Mesenchymal stem cell (in vitro differentiated cells and primary cell): ENCODE measurements at regions not wholly inside any gene's neighbourhood (a gene's known extent, or its start where the extent isn't known, plus 50 kb on each side); places are given as distances from the start of the nearest gene placed in this dataset.

Source experiments
- DNase-seq: peaks from one replicate; pipeline ENCODE4 v3.0.0-alpha.2; 2013
- H2AFZ ChIP-seq: one replicate; pipeline ENCODE4 v1.6.1; 2013; ENCODE audit warnings: low read depth, mild to moderate bottlenecking, control low read depth, inconsistent platforms, low read length, moderate library complexity
- H2AK5ac ChIP-seq: 2 replicates; pipeline ENCODE4 v1.6.1; 2013; ENCODE audit warnings: low read length, moderate library complexity, mild to moderate bottlenecking, inconsistent platforms; ENCODE audit not compliant: severe bottlenecking
- H2BK120ac ChIP-seq: one replicate; pipeline ENCODE4 v1.6.1; 2013; ENCODE audit warnings: low read depth, mild to moderate bottlenecking, inconsistent platforms, low read length, moderate library complexity
- H2BK12ac ChIP-seq, 2 experiments: one replicate each; pipeline ENCODE4 v1.6.1; 2013; ENCODE audit warnings: inconsistent platforms in 2 of 2, low read length in 2 of 2, mild to moderate bottlenecking in 2 of 2, moderate library complexity in 2 of 2, control low read depth in 1 of 2
- H2BK15ac ChIP-seq: one replicate; pipeline ENCODE4 v1.6.1; 2013; ENCODE audit warnings: mild to moderate bottlenecking, low read depth, inconsistent platforms; ENCODE audit not compliant: poor library complexity, severe bottlenecking
- H2BK5ac ChIP-seq: 2 replicates; pipeline ENCODE4 v1.6.1; 2013; ENCODE audit warnings: low read depth, mild to moderate bottlenecking, low read length, control low read depth, inconsistent platforms; ENCODE audit not compliant: poor library complexity, severe bottlenecking
- H3K14ac ChIP-seq, 2 experiments: one replicate each; pipeline ENCODE4 v1.6.1; 2013; ENCODE audit warnings: inconsistent platforms in 2 of 2, low read length in 2 of 2, control low read depth in 1 of 2, mild to moderate bottlenecking in 1 of 2, moderate library complexity in 1 of 2
- H3K18ac ChIP-seq, 2 experiments: one replicate each; pipeline ENCODE4 v1.6.1; 2013; ENCODE audit warnings: inconsistent platforms in 2 of 2, low read length in 2 of 2, control low read depth in 1 of 2, low read depth in 1 of 2, mild to moderate bottlenecking in 1 of 2
- H3K23ac ChIP-seq, 2 experiments: one replicate each; pipeline ENCODE4 v1.6.1; 2013; ENCODE audit warnings: inconsistent platforms in 2 of 2, low read length in 2 of 2, mild to moderate bottlenecking in 2 of 2, moderate library complexity in 2 of 2, control low read depth in 1 of 2
- H3K27ac ChIP-seq: 2 replicates; pipeline ENCODE4 v1.5.1; 2013; ENCODE audit warnings: mild to moderate bottlenecking, moderate library complexity, low read length, control low read depth, inconsistent platforms; ENCODE audit not compliant: poor library complexity, severe bottlenecking
- H3K27me3 ChIP-seq, 2 experiments: 2 replicates each; pipeline versions ENCODE4 v1.6.1 to v1.7.0; 2013; ENCODE audit warnings: low read length in 2 of 2, mild to moderate bottlenecking in 2 of 2, moderate library complexity in 2 of 2, control low read depth in 1 of 2, inconsistent platforms in 1 of 2; ENCODE audit not compliant: control insufficient read depth in 1 of 2, insufficient read depth in 1 of 2
- H3K36me3 ChIP-seq, 2 experiments: 2 replicates each; pipeline versions ENCODE4 v1.6.1 to v1.7.0; 2013; ENCODE audit warnings: low read length in 2 of 2, control low read depth in 1 of 2, inconsistent platforms in 1 of 2, low read depth in 1 of 2, mild to moderate bottlenecking in 1 of 2; ENCODE audit not compliant: insufficient read depth in 2 of 2, control insufficient read depth in 1 of 2
- H3K4ac ChIP-seq, 2 experiments: one replicate each; pipeline ENCODE4 v1.6.1; 2013; ENCODE audit warnings: inconsistent platforms in 2 of 2, low read length in 2 of 2, mild to moderate bottlenecking in 2 of 2, moderate library complexity in 2 of 2, control low read depth in 1 of 2, low read depth in 1 of 2
- H3K4me1 ChIP-seq: 2 replicates; pipeline ENCODE4 v1.6.1; 2013; ENCODE audit warnings: low read depth, low read length, control low read depth; ENCODE audit not compliant: control insufficient read depth, insufficient read depth
- H3K4me2 ChIP-seq: 2 replicates; pipeline ENCODE4 v1.6.1; 2013; ENCODE audit warnings: low read length, mild to moderate bottlenecking, inconsistent platforms; ENCODE audit not compliant: poor library complexity, severe bottlenecking
- H3K4me3 ChIP-seq, 2 experiments: 2 replicates each; pipeline versions ENCODE4 v1.5.1 to v1.7.0; 2013; ENCODE audit warnings: low read length in 2 of 2, mild to moderate bottlenecking in 2 of 2, control low read depth in 1 of 2, low read depth in 1 of 2; ENCODE audit not compliant: insufficient read depth in 1 of 2
- H3K79me1 ChIP-seq: replicated peaks from 2 replicates; pipeline ENCODE4 v1.6.1; 2013; ENCODE audit warnings: mild to moderate bottlenecking, control low read depth, low read length, inconsistent platforms; ENCODE audit not compliant: poor library complexity, severe bottlenecking
- H3K9ac ChIP-seq: 2 replicates; pipeline ENCODE4 v1.7.0; 2013; ENCODE audit warnings: mild to moderate bottlenecking, low read length, moderate library complexity
- H3K9me3 ChIP-seq: 2 replicates; pipeline ENCODE4 v1.7.0; 2013; ENCODE audit warnings: mild to moderate bottlenecking, low read length; ENCODE audit not compliant: control insufficient read depth
- H4K8ac ChIP-seq: one replicate; pipeline ENCODE4 v1.6.1; 2013; ENCODE audit warnings: inconsistent platforms, mild to moderate bottlenecking, low read length, moderate library complexity
- H4K91ac ChIP-seq: one replicate; pipeline ENCODE4 v1.6.1; 2013; ENCODE audit warnings: mild to moderate bottlenecking, low read length, inconsistent platforms
- WGBS: methylation state at CpG from one replicate; pipeline ENCODE4 v1.1.7; 2013; ENCODE audit warnings: mixed read lengths; 5-methylcytosine and 5-hydroxymethylcytosine counted together

- Histone ChIP-seq H3K4me1 (no peaks in the 10 kb centered on the region), H3K4me3 (no peak overlapping the region), H3K9me3 (no peaks in the 10 kb centered on the region), H3K27ac (no peak overlapping the region), H4K91ac (no peak overlapping the region), H3K14ac (no peak overlapping the region), H2AFZ (no peak overlapping the region), H3K27me3 (no peaks in the 10 kb centered on the region), H3K79me1 (no peaks in the 10 kb centered on the region), H4K8ac (no peak overlapping the region), H3K18ac (no peak overlapping the region), H2BK15ac (no peak overlapping the region), H2AK5ac (no peak overlapping the region), H2BK12ac (no peak overlapping the region), H3K36me3 (no peaks in the 10 kb centered on the region), H2BK5ac (no peak overlapping the region), H3K4me2 (no peak overlapping the region), H3K23ac (no peak overlapping the region), H2BK120ac (no peak overlapping the region), H3K9ac (no peak overlapping the region), H3K4ac (no peak overlapping the region)
- no peak for DNase-seq
- WGBS: 50% methylated on average over 1 of the region's 1 CpG
These were observed 819.5 kb upstream of the EPHA7 start for GRCh38 chr6:94238868-94239267.

- no peak overlapping the region for H3K14ac ChIP-seq
- H2BK12ac ChIP-seq: no peak overlapping the region
- H3K23ac ChIP-seq: no peak overlapping the region
- no peaks in the 10 kb centered on the region for H3K79me1 ChIP-seq
- no peak overlapping the region for H2BK120ac ChIP-seq
- H2AK5ac ChIP-seq: no peak overlapping the region
- no peak overlapping the region for H3K4me3 ChIP-seq
- H4K8ac ChIP-seq: no peak overlapping the region
- H3K4me2 ChIP-seq: no peak overlapping the region
- H2BK5ac ChIP-seq: no peak overlapping the region
- no peaks in the 10 kb centered on the region for H3K36me3 ChIP-seq
- no peak overlapping the region for H2BK15ac ChIP-seq
- no peak overlapping the region for H3K27ac ChIP-seq
- no peak overlapping the region for H3K18ac ChIP-seq
- H3K9me3 ChIP-seq: peaks cover 4% of the 10 kb centered on the region
- H3K9ac ChIP-seq: no peak overlapping the region
- no peak overlapping the region for H4K91ac ChIP-seq
- no peak overlapping the region for H3K4ac ChIP-seq
- H3K27me3 ChIP-seq: no peaks in the 10 kb centered on the region
- no peak for DNase-seq
- no peaks in the 10 kb centered on the region for H3K4me1 ChIP-seq
- WGBS: no CpG with 5 or more reads among the region's 4 CpGs
- no peak overlapping the region for H2AFZ ChIP-seq
These were observed 808.4 kb upstream of the EPHA7 start for GRCh38 chr6:94227741-94228140.

GRCh38 chr6:94217836-94218235, 798.5 kb upstream of the EPHA7 start:
- Histone ChIP-seq H3K4me1 (no peaks in the 10 kb centered on the region), H3K9me3 (no peaks in the 10 kb centered on the region), H3K4me3 (no peak overlapping the region), H3K14ac (no peak overlapping the region), H2BK15ac (no peak overlapping the region), H4K91ac (no peak overlapping the region), H3K4ac (no peak overlapping the region), H3K79me1 (no peaks in the 10 kb centered on the region), H4K8ac (no peak overlapping the region), H2BK12ac (no peak overlapping the region), H3K9ac (no peak overlapping the region), H3K36me3 (no peaks in the 10 kb centered on the region), H3K23ac (no peak overlapping the region), H2BK5ac (no peak overlapping the region), H3K27me3 (no peaks in the 10 kb centered on the region), H3K4me2 (no peak overlapping the region), H2BK120ac (no peak overlapping the region), H2AFZ (no peak overlapping the region), H3K27ac (no peak overlapping the region), H2AK5ac (no peak overlapping the region), H3K18ac (no peak overlapping the region)
- 100% methylated on average over 1 of the region's 2 CpGs for WGBS
- no peak for DNase-seq

DNA sequence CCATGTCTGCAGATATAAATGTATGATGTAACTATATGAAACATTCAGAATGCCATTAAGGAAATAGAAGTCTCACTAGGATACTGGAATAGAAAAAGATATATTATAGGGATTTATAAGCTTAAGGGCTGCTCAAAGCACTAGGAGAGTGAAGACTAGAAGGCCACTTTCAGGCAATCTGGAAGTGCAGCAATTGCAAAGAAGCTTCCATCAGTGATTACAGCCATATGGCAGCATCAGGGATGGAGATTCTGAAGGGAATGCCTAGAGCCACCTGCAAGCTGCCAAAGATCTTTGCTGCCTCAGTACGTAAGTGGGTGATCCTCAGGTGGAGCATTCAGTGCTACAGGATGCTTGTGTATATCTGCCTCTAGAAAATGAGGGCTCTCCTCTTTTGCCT, 796.2 kb upstream of the EPHA7 start:
- Histone ChIP-seq H2BK12ac (no peak overlapping the region), H2AK5ac (no peak overlapping the region), H3K9ac (no peak overlapping the region), H3K14ac (no peak overlapping the region), H3K23ac (no peak overlapping the region), H2BK5ac (no peak overlapping the region), H3K4ac (no peak overlapping the region), H3K36me3 (no peaks in the 10 kb centered on the region), H3K79me1 (no peaks in the 10 kb centered on the region), H3K9me3 (no peaks in the 10 kb centered on the region), H2AFZ (no peak overlapping the region), H3K18ac (no peak overlapping the region), H4K91ac (no peak overlapping the region), H3K27ac (no peak overlapping the region), H3K4me3 (no peak overlapping the region), H3K4me2 (no peak overlapping the region), H4K8ac (no peak overlapping the region), H3K27me3 (no peaks in the 10 kb centered on the region), H2BK120ac (no peak overlapping the region), H3K4me1 (no peaks in the 10 kb centered on the region), H2BK15ac (no peak overlapping the region)
- no peak for DNase-seq
- 95% methylated on average over 1 of the region's 1 CpG for WGBS
